GM19239 (cell line): ENCODE measurements at regions not wholly inside any gene's neighbourhood (a gene's known extent, or its start where the extent isn't known, plus 50 kb on each side); places are given as distances from the start of the nearest gene placed in this dataset.
"Not testable (repeated sequence)": the region's sequence is repeated elsewhere in the genome, so short reads cannot be mapped to it uniquely, and the experiment has no call there.

Source experiments
- DNase-seq: peaks from one replicate; pipeline ENCODE4 v3.0.0; 2011; ENCODE audit warnings: low spot score; ENCODE audit not compliant: insufficient read length
- FAIRE-seq: peaks from 2 replicates; lab custom pipeline; 2011; peaks lifted over from hg19 to GRCh38; lab: Jason Lieb, UNC

GRCh38 chrX:50967736-50968135 is 57.2 kb downstream of the BMP15 start:
- no peak for FAIRE-seq
- no peak for DNase-seq

- DNase-seq, FAIRE-seq: not testable (repeated sequence)
These were observed 58.5 kb downstream of the BMP15 start for GRCh38 chrX:50968871-50969635.

GRCh38 chrX:50971395-50971794 is 60.9 kb downstream of the BMP15 start:
- DNase-seq (no peak), FAIRE-seq (no peak)

GRCh38 chrX:50973199-50973598 is 62.7 kb downstream of the BMP15 start:
- no peak for DNase-seq
- FAIRE-seq, result no peak

GRCh38 chrX:50978920-50979682 is 68.6 kb downstream of the BMP15 start:
- FAIRE-seq (no peak), DNase-seq (no peak)

GRCh38 chrX:50980251-50980650 is 69.7 kb downstream of the BMP15 start:
- FAIRE-seq, result no peak
- DNase-seq, result no peak

- peak; percentile 80 for FAIRE-seq
These were observed 78.1 kb downstream of the BMP15 start for GRCh38 chrX:50988649-50989048.

GRCh38 chrX:50996930-50997329 is 86.4 kb downstream of the BMP15 start:
- FAIRE-seq (no peak), DNase-seq (no peak)

More at GRCh38 chrX:50988649-50989048, 78.1 kb downstream of the BMP15 start:
- DNase-seq, result no peak

GRCh38 chrX:51000384-51000783 is 89.8 kb downstream of the BMP15 start:
- DNase-seq, result not testable (repeated sequence)
- peak; percentile 80 for FAIRE-seq

- not testable (repeated sequence) for DNase-seq, FAIRE-seq
These were observed 91.4 kb downstream of the BMP15 start for GRCh38 chrX:51001733-51002632.

GRCh38 chrX:51006064-51006463 is 95.5 kb downstream of the BMP15 start:
- no peak for FAIRE-seq
- DNase-seq, result no peak

GRCh38 chrX:51024106-51024696 is 113.7 kb downstream of the BMP15 start:
- DNase-seq (peak; percentile 0), FAIRE-seq (peak; percentile 45)

- FAIRE-seq (no peak), DNase-seq (no peak)
These were observed 116.3 kb downstream of the BMP15 start for GRCh38 chrX:51026862-51027261.

- peak; percentile 21 for FAIRE-seq
These were observed 125.2 kb downstream of the BMP15 start for GRCh38 chrX:51035746-51036145.

GRCh38 chrX:51047950-51048349 is 137.4 kb downstream of the BMP15 start:
- peak; percentile 39 for FAIRE-seq
- DNase-seq, result no peak

More at GRCh38 chrX:51035746-51036145, 125.2 kb downstream of the BMP15 start:
- DNase-seq, result no peak

GRCh38 chrX:51053741-51054140 is 143.2 kb downstream of the BMP15 start:
- no peak for FAIRE-seq
- DNase-seq, result no peak

GRCh38 chrX:51098046-51098445 is 187.5 kb downstream of the BMP15 start:
- FAIRE-seq, result no peak
- DNase-seq, result no peak

- not testable (repeated sequence) for DNase-seq, FAIRE-seq
These were observed 208.8 kb downstream of the BMP15 start for GRCh38 chrX:51119058-51119926.

GRCh38 chrX:51125743-51126142 is 206.9 kb upstream of the NUDT10 start:
- not testable (repeated sequence) for FAIRE-seq, DNase-seq
